ENCODE measurements at regions not wholly inside any gene's neighbourhood (a gene's known extent, or its start where the extent isn't known, plus 50 kb on each side); places are given as distances from the start of the nearest gene placed in this dataset.

DNA sequence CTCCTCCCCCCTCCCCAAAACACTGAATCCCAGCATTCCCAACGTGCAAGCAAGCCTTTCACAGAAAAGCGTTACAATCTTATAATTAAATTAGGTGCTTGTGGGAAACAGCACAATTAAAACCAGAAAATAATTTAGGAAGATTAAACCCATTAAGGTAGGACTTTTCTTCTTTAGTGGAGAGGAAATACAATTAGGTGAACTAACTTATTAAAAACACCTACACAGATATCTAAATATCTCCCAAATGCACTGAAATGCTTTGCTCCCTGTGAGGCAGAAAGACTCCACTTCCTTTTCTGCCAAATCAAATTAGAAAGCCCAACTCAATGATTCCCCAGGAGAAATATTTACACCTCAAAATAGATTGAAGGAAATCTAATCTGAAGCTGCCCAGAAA lies 60.9 kb upstream of the ETS2 start:
- no peak for DNase-seq (ENCODE audit: extremely low spot score, unreplicated experiment)
- TF ChIP-seq, protein P1, sequence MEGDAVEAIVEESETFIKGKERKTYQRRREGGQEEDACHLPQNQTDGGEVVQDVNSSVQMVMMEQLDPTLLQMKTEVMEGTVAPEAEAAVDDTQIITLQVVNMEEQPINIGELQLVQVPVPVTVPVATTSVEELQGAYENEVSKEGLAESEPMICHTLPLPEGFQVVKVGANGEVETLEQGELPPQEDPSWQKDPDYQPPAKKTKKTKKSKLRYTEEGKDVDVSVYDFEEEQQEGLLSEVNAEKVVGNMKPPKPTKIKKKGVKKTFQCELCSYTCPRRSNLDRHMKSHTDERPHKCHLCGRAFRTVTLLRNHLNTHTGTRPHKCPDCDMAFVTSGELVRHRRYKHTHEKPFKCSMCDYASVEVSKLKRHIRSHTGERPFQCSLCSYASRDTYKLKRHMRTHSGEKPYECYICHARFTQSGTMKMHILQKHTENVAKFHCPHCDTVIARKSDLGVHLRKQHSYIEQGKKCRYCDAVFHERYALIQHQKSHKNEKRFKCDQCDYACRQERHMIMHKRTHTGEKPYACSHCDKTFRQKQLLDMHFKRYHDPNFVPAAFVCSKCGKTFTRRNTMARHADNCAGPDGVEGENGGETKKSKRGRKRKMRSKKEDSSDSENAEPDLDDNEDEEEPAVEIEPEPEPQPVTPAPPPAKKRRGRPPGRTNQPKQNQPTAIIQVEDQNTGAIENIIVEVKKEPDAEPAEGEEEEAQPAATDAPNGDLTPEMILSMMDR (conservative IDR thresholded peaks at IDR 0.05) = no peak
- H3K9me3 Mint-ChIP-seq = peaks cover 4% of the 10 kb centered on the region
- H3K36me3 Mint-ChIP-seq = no peaks in the 10 kb centered on the region
- peaks cover 27% of the 10 kb centered on the region for H3K27me3 Mint-ChIP-seq
- H3K27ac Mint-ChIP-seq = no peak overlapping the region
- peaks cover 15% of the 10 kb centered on the region for H3K4me1 Mint-ChIP-seq (ENCODE audit: unreplicated experiment)
- H3K4me3 Mint-ChIP-seq = no peak overlapping the region

GRCh38 chr21:38747810-38748209 lies 57.9 kb upstream of the ETS2 start:
- H3K4me3 Mint-ChIP-seq = no peak overlapping the region
- H3K27ac Mint-ChIP-seq = no peak overlapping the region
- H3K27me3 Mint-ChIP-seq = peaks cover 41% of the 10 kb centered on the region
- no peaks in the 10 kb centered on the region for H3K36me3 Mint-ChIP-seq
- peaks cover 4% of the 10 kb centered on the region for H3K9me3 Mint-ChIP-seq
- peaks cover 6% of the 10 kb centered on the region for H3K4me1 Mint-ChIP-seq (ENCODE audit: unreplicated experiment)
- TF ChIP-seq, protein P1 (conservative IDR thresholded peaks at IDR 0.05) = no peak
- no peak for DNase-seq (ENCODE audit: extremely low spot score, unreplicated experiment)

DNA sequence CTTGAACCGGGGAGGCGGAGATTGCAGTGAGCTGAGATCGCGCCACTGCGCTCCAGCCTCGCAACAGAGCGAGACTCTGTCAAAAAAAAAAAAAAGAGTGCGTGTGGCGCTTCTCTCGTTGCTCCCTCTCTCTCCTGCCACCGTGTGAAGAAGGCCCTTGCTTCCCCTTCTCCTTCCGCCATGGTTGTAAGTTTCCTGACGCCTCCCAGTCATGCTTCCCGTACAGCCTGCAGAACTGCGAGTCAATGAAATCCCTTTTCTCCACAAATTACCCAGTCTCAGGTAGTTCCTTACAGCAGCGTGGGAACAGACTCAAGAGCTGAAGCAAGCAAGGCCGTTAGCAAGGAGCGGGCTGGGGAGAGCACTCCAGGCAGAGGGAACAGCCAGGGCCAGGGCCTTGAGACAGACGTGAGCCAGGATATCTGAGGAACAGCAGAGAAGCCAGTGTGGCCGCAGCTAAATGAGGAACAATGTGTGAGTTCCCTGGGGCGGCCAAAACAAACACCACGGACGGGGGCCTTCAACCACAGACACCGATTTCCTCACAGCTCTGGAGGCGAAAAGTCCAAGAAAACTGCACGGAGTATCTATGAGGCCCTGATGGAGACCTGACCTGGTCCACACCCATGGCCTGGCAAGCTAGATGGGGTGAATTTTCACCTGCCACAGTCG lies 54.2 kb upstream of the ETS2 start:
- Mint-ChIP-seq H3K4me3 (no peak overlapping the region), H3K36me3 (no peaks in the 10 kb centered on the region), H3K27me3 (peaks cover 27% of the 10 kb centered on the region), H3K27ac (no peak overlapping the region), H3K4me1 (ENCODE audit: unreplicated experiment) (no peaks in the 10 kb centered on the region), H3K9me3 (peaks cover 4% of the 10 kb centered on the region)
- DNase-seq (ENCODE audit: extremely low spot score, unreplicated experiment) = no peak
- TF ChIP-seq, protein P1 (conservative IDR thresholded peaks at IDR 0.05) = no peak

DNA sequence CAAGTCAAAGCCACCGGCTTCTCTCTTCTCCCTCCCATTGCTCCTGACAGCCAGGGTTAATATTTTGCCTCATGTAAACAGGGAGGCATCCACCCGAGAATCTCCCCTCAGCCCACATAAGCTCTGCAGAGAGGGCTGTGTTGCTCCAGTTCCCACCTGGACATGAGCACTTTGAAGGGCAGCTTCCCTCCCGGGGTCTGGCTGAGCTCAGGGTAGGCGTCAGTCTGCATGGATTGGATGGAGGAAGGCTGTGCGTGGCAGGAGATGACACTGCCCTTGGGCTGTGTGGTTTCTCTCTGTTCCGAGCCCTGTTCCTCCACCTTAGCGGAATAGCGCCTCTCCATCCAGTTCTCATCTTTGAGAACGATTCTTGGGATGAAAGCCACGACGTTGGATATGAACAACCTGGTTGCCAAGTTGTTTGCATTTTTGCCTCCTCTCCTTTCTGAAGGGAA lies 53.7 kb upstream of the ETS2 start:
- Mint-ChIP-seq H3K4me3 (no peak overlapping the region), H3K27ac (no peak overlapping the region), H3K4me1 (ENCODE audit: unreplicated experiment) (no peaks in the 10 kb centered on the region), H3K27me3 (peaks cover 22% of the 10 kb centered on the region), H3K9me3 (no peaks in the 10 kb centered on the region), H3K36me3 (no peaks in the 10 kb centered on the region)
- no peak for DNase-seq (ENCODE audit: extremely low spot score, unreplicated experiment)
- TF ChIP-seq, protein P1 (conservative IDR thresholded peaks at IDR 0.05) = no peak

DNA sequence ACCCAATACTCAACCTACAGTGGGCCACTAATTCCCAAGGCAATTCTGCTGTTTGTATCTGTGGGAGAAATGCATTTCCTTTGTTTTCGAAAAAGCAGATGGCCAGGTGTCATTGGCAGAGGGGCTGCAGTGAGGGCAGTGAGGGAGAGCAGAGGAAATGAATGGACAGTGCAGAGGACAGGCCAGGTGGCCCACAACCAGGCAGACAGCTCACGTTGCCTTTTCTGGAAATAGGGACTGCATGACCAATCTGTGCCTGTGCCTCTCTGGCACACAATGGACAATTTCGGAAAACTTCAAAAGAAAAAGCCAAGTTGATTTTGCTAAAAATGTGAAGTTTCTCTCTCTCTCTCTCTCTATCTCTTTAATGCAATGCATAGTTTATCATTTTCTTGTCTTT lies 52.6 kb upstream of the ETS2 start:
- Mint-ChIP-seq H3K27ac (no peak overlapping the region), H3K9me3 (no peaks in the 10 kb centered on the region), H3K27me3 (peaks cover 16% of the 10 kb centered on the region)

More for the DNA sequence above, 52.6 kb upstream of the ETS2 start:
- no peak for DNase-seq (ENCODE audit: extremely low spot score, unreplicated experiment)
- Mint-ChIP-seq H3K4me1 (ENCODE audit: unreplicated experiment) (peaks cover 1% of the 10 kb centered on the region), H3K36me3 (no peaks in the 10 kb centered on the region), H3K4me3 (no peak overlapping the region)
- TF ChIP-seq, protein P1 (conservative IDR thresholded peaks at IDR 0.05) = no peak

All from type B pancreatic cell (in vitro differentiated cells).